Heart left ventricle (tissue), 13 donors: ENCODE measurements at regions not wholly inside any gene's neighbourhood (a gene's known extent, or its start where the extent isn't known, plus 50 kb on each side); places are given as distances from the start of the nearest gene placed in this dataset.

Source experiments
- CTCF ChIP-seq, 12 donors: fragments of 200-600 bp; sonication (generic) in 4 of 12; IDR thresholded peaks; one replicate each; pipeline versions ENCODE4 v1.5.0 to v1.8.0; 2018 to 2022; ENCODE audit warnings: antibody characterized with exemption in 12 of 12, mild to moderate bottlenecking in 5 of 12
- POLR2A ChIP-seq, 2 donors: fragments of 450-650 bp; IDR thresholded peaks; one replicate each; pipeline ENCODE4 v1.6.1; 2017; ENCODE audit warnings: antibody characterized with exemption in 2 of 2, mild to moderate bottlenecking in 2 of 2, moderate library complexity in 2 of 2
- donor health status: ischemic (EF 13 %, LVEDD 7.1; RV severe dilation, severe dysfunction).
- donor health status: DM: no; HTN: yes; CAD: no.
- donor health status: DM: no; HTN: no; CAD: no.
- donor health status: ischemic (EF 25% LVEDD 6.9; RV normal size, moderate dysfunction).
- donor health status: ischemic (EF 25% LVEDD 5.7; RV mildly dilated, moderate dysfunction).
- donor health status: ischemic (EF 35%, LVEDD 5.7; RV mildly dilated, moderate dysfunction).
- donor health status: nonischemic (EF 11% LVEDD 7.7; RV severe dilation, severe dysfunction).
- donor health status: DM: yes; HTN: yes; CAD: no.
- donor health status: PGD.
- donor health status: ischemic (EF 29% LVEDD 5.4; RV normal size, mild dysfunction).
- donor health status: nonischemic (EF 23%, LVEDD 6.1; RV moderate dilation, normal function).

- TF ChIP-seq CTCF (IDR thresholded peaks at IDR 0.05) (no peak), POLR2A (IDR thresholded peaks at IDR 0.05) (no peak)
Measured at GRCh38 chr4:29966386-29966785, 753.8 kb upstream of the PCDH7 start.
